Mucosa of descending colon (tissue), 3 donors: ENCODE measurements at regions not wholly inside any gene's neighbourhood (a gene's known extent, or its start where the extent isn't known, plus 50 kb on each side); places are given as distances from the start of the nearest gene placed in this dataset.

Source experiments
- ATAC-seq: fragments of 200-7000 bp; cut with Tn5 transposase; one replicate; pipeline ENCODE4 v1.9.1; 2020; ENCODE audit warnings: mild to moderate bottlenecking, moderate library complexity
- DNase-seq, 3 donors: peaks; one replicate each; pipeline ENCODE4 v3.0.0-alpha.2; 2020
- H3K36me3 ChIP-seq: fragments of 200-600 bp; one replicate; pipeline ENCODE4 v1.8.0; 2021; ENCODE audit warnings: low read depth, mild to moderate bottlenecking
- H3K4me1 ChIP-seq: fragments of 200-600 bp; one replicate; pipeline ENCODE4 v1.8.0; 2021; ENCODE audit warnings: low read depth, mild to moderate bottlenecking
- H3K4me3 ChIP-seq: fragments of 200-600 bp; one replicate; pipeline ENCODE4 v1.8.0; 2021; ENCODE audit warnings: mild to moderate bottlenecking
- H3K9me3 ChIP-seq: fragments of 200-600 bp; one replicate; pipeline ENCODE4 v1.8.0; 2021; ENCODE audit warnings: mild to moderate bottlenecking
- intact Hi-C, 2 donors: fragments of 100-400 bp; cut with DNase I in 1 of 2; cut with micrococcal nuclease in 1 of 2; formaldehyde crosslinking; loops; one replicate each; pipeline versions ENCODE4 v1.11.0 to v1.11.1; 2022; cut with DNase I, micrococcal nuclease
- TF ChIP-seq, protein P1 (sequence below): fragments of 200-600 bp; IDR thresholded peaks from one replicate; pipeline ENCODE4 v1.8.0; 2022; ENCODE audit warnings: antibody characterized with exemption, mild to moderate bottlenecking
- donor health status: DM: no; HTN: no; CAD: no; lungs with moderate emphysema.
- donor health status: DM: no; HTN: no; CAD: no.
- donor health status: DM: no; HTN: yes; CAD: no.

DNA sequence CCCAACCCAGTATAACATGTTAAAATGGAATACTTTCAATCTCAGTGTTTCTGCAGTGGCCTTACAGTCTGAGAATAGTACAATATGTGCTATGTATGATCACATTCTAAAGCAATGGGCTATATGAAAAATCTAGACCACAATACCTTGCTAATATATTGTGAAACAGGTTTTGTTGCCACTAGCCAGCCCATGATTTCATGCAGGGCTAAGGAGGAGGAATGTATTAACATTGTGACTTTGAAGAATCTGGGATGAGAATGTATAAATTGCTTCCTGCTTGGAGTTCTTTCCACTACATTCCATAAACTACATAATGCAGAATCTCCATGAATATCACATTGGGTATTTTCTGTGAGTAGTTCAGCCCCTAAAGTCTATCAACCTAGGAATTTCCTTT, 935.4 kb upstream of the GRIA3 start:
- no peaks in the 10 kb centered on the region for H3K36me3 ChIP-seq
- H3K4me3 ChIP-seq: no peak overlapping the region
- H3K9me3 ChIP-seq: no peaks in the 10 kb centered on the region
- TF ChIP-seq, protein P1, sequence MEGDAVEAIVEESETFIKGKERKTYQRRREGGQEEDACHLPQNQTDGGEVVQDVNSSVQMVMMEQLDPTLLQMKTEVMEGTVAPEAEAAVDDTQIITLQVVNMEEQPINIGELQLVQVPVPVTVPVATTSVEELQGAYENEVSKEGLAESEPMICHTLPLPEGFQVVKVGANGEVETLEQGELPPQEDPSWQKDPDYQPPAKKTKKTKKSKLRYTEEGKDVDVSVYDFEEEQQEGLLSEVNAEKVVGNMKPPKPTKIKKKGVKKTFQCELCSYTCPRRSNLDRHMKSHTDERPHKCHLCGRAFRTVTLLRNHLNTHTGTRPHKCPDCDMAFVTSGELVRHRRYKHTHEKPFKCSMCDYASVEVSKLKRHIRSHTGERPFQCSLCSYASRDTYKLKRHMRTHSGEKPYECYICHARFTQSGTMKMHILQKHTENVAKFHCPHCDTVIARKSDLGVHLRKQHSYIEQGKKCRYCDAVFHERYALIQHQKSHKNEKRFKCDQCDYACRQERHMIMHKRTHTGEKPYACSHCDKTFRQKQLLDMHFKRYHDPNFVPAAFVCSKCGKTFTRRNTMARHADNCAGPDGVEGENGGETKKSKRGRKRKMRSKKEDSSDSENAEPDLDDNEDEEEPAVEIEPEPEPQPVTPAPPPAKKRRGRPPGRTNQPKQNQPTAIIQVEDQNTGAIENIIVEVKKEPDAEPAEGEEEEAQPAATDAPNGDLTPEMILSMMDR: no peak
- no peak for DNase-seq
- intact Hi-C loops: no loop called here
- ATAC-seq: no peak
- H3K4me1 ChIP-seq: no peaks in the 10 kb centered on the region

- ATAC-seq (no peak), DNase-seq (no peak)
- intact Hi-C loops: no loop called here
- TF ChIP-seq, protein P1: no peak
- Histone ChIP-seq H3K4me1 (no peaks in the 10 kb centered on the region), H3K9me3 (no peaks in the 10 kb centered on the region), H3K4me3 (no peak overlapping the region), H3K36me3 (no peaks in the 10 kb centered on the region)
Observed at GRCh38 chrX:122252454-122252853, 931.6 kb upstream of the GRIA3 start.

DNA sequence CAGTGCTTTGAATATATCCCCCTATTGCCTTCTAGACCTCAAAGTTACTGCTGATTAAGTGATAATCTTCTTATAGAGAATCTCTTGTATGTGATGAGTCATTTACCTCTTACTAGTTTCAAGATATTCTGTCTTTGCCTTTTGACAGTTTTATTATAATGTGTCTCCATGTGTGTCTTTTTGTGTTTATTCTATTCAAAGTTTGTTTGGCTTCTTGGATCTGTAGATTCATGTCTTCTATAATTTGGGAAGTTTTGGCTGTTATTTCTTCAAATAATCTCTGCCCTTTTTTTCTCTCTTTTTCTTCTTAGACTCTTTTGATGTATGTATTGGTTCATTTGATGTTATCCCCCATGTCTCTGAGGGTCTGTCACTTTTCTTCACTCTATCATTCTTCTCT, 915.7 kb upstream of the GRIA3 start:
- H3K4me3 ChIP-seq: no peak overlapping the region
- H3K9me3 ChIP-seq: no peaks in the 10 kb centered on the region
- intact Hi-C loops: no loop called here
- no peaks in the 10 kb centered on the region for H3K4me1 ChIP-seq
- DNase-seq (no peak), ATAC-seq (no peak)
- no peaks in the 10 kb centered on the region for H3K36me3 ChIP-seq
- TF ChIP-seq, protein P1: no peak

DNA sequence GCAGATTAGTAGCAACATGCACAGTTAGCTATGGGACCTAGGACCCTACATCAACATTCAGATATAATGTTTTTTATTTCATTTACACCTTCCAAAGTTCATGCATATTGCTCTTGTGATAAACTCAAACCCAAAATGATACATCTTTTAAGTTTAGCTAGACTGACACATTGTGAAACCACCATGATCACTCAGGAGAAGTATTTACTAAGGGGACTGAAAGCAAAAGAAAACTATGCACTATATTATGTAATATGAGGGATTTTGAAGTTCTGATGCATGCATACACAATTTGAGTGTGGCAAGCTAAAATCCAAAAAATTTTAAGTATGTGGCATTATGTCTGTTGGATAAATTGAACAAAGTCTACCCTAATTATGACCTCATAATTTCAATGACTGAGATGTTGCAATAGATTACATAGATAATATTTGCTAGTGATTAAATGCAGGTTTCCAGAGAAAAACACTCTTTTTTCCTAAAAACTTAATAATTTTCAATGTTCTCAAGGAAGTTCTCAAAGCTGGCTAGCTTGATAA, 914.8 kb upstream of the GRIA3 start:
- intact Hi-C loops: no loop called here
- ATAC-seq: no peak
- no peak for DNase-seq
- TF ChIP-seq, protein P1: no peak
- H3K36me3 ChIP-seq: no peaks in the 10 kb centered on the region
- H3K4me3 ChIP-seq: no peak overlapping the region
- no peaks in the 10 kb centered on the region for H3K4me1 ChIP-seq
- H3K9me3 ChIP-seq: no peaks in the 10 kb centered on the region

- DNase-seq: no peak
- ATAC-seq: no peak
- no peak overlapping the region for H3K4me3 ChIP-seq
Observed at GRCh38 chrX:122270809-122271494, 913.1 kb upstream of the GRIA3 start.

More at GRCh38 chrX:122270809-122271494, 913.1 kb upstream of the GRIA3 start:
- H3K9me3 ChIP-seq: no peaks in the 10 kb centered on the region
- TF ChIP-seq, protein P1: no peak
- intact Hi-C loops: no loop called here
- no peaks in the 10 kb centered on the region for H3K36me3 ChIP-seq
- no peaks in the 10 kb centered on the region for H3K4me1 ChIP-seq
